ENCODE measurements at regions not wholly inside any gene's neighbourhood (a gene's known extent, or its start where the extent isn't known, plus 50 kb on each side); places are given as distances from the start of the nearest gene placed in this dataset.
"Not testable (repeated sequence)": the region's sequence is repeated elsewhere in the genome, so short reads cannot be mapped to it uniquely, and the experiment has no call there.

DNA sequence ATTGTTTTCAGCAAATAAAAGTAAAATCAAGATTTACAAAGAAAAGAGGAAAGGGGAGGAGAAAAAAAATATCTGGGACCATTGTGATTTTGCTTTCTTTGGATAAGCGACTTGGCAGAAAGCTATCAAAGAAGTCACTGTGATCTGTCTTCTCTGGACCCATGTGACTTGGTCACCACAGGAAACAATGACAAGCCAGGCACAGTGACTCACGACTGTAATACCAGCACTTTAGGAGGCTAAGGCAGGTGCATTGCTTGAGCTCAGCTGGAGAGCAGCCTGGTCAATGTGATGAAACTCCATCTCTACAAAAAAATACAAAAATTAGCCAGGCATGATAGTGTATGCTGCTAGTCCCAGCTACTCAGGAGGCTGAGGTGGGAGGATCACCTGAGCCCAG is 255.4 kb upstream of the NOTCH2NLA start:
- TF ChIP-seq, protein P1, sequence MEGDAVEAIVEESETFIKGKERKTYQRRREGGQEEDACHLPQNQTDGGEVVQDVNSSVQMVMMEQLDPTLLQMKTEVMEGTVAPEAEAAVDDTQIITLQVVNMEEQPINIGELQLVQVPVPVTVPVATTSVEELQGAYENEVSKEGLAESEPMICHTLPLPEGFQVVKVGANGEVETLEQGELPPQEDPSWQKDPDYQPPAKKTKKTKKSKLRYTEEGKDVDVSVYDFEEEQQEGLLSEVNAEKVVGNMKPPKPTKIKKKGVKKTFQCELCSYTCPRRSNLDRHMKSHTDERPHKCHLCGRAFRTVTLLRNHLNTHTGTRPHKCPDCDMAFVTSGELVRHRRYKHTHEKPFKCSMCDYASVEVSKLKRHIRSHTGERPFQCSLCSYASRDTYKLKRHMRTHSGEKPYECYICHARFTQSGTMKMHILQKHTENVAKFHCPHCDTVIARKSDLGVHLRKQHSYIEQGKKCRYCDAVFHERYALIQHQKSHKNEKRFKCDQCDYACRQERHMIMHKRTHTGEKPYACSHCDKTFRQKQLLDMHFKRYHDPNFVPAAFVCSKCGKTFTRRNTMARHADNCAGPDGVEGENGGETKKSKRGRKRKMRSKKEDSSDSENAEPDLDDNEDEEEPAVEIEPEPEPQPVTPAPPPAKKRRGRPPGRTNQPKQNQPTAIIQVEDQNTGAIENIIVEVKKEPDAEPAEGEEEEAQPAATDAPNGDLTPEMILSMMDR (IDR thresholded peaks at IDR 0.05) = not testable (repeated sequence)
- TF ChIP-seq PHF8 (IDR thresholded peaks at IDR 0.05; ENCODE audit: borderline replicate concordance, low read depth); MAZ (IDR thresholded peaks at IDR 0.05; ENCODE audit: borderline replicate concordance, low read depth, low read length); JUNB (IDR thresholded peaks at IDR 0.05); POLR2A (IDR thresholded peaks at IDR 0.05; ENCODE audit: low read length); FOSL2 (IDR thresholded peaks at IDR 0.05); FOSL2 (CRISPR knock-in tag; IDR thresholded peaks at IDR 0.05); HDAC2 (IDR thresholded peaks at IDR 0.05); EHMT2 (IDR thresholded peaks at IDR 0.05; ENCODE audit: low read depth); MYC (IDR thresholded peaks at IDR 0.05; ENCODE audit: borderline replicate concordance, low read length); NFE2L2 (conservative IDR thresholded peaks at IDR 0.05; ENCODE audit: low read length); HOXA7 (CRISPR knock-in tag; IDR thresholded peaks at IDR 0.05); CBX8 (IDR thresholded peaks at IDR 0.05): not testable (repeated sequence)
- TF ChIP-seq, protein P2, sequence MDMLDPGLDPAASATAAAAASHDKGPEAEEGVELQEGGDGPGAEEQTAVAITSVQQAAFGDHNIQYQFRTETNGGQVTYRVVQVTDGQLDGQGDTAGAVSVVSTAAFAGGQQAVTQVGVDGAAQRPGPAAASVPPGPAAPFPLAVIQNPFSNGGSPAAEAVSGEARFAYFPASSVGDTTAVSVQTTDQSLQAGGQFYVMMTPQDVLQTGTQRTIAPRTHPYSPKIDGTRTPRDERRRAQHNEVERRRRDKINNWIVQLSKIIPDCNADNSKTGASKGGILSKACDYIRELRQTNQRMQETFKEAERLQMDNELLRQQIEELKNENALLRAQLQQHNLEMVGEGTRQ (IDR thresholded peaks at IDR 0.05) = not testable (repeated sequence)

Data from A549 (cell line).